GM13977 (cell line): ENCODE measurements at regions not wholly inside any gene's neighbourhood (a gene's known extent, or its start where the extent isn't known, plus 50 kb on each side); places are given as distances from the start of the nearest gene placed in this dataset.

Source experiments
- DNase-seq: peaks from one replicate; pipeline ENCODE4 v3.0.0; 2012; ENCODE audit warnings: low spot score
- CTCF ChIP-seq: IDR thresholded peaks from 2 replicates; pipeline ENCODE4 v1.5.1; 2012; ENCODE audit warnings: mild to moderate bottlenecking, control low read depth; ENCODE audit not compliant: insufficient read depth; ENCODE audit errors: extremely low read depth, missing control alignments
- in situ Hi-C: fragments of 300-500 bp; cut with MboI; formaldehyde crosslinking; loops from one replicate; pipeline ENCODE4 v1.12.0; 2022; ENCODE audit warnings: low sequenced_read_pairs, low pct_unique_long_range_greater_than_20kb, mixed read lengths, inconsistent platforms; ENCODE audit not compliant: unreplicated experiment

GRCh38 chr13:85589021-85589420 lies 210.2 kb downstream of the SLITRK6 start:
- in situ Hi-C loops = no loop called here

GRCh38 chr13:85588359-85588758 lies 210.9 kb downstream of the SLITRK6 start:
- in situ Hi-C loops = no loop called here
- no peak for DNase-seq
- TF ChIP-seq CTCF = no peak

More at GRCh38 chr13:85589021-85589420, 210.2 kb downstream of the SLITRK6 start:
- DNase-seq = no peak
- no peak for TF ChIP-seq CTCF

GRCh38 chr13:85586856-85587255 lies 212.4 kb downstream of the SLITRK6 start:
- no peak for DNase-seq
- no peak for TF ChIP-seq CTCF
- in situ Hi-C loops = no loop called here

GRCh38 chr13:85586422-85586831 lies 212.8 kb downstream of the SLITRK6 start:
- DNase-seq = no peak
- no peak for TF ChIP-seq CTCF
- in situ Hi-C loops = no loop called here

GRCh38 chr13:85582890-85583289 lies 216.3 kb downstream of the SLITRK6 start:
- no peak for DNase-seq
- in situ Hi-C loops = no loop called here
- no peak for TF ChIP-seq CTCF

- DNase-seq = no peak
- in situ Hi-C loops = no loop called here
- TF ChIP-seq CTCF = no peak
Measured at GRCh38 chr13:85575110-85575509, 224.1 kb downstream of the SLITRK6 start.

- in situ Hi-C loops = no loop called here
- no peak for DNase-seq
Measured at GRCh38 chr13:85567909-85568308, 231.3 kb downstream of the SLITRK6 start.

More at GRCh38 chr13:85567909-85568308, 231.3 kb downstream of the SLITRK6 start:
- no peak for TF ChIP-seq CTCF
